Adipose tissue (tissue), 3 donors: ENCODE measurements at regions not wholly inside any gene's neighbourhood (a gene's known extent, or its start where the extent isn't known, plus 50 kb on each side); places are given as distances from the start of the nearest gene placed in this dataset.
"Not testable (repeated sequence)": the region's sequence is repeated elsewhere in the genome, so short reads cannot be mapped to it uniquely, and the experiment has no call there.

Experiments used
- H3K27ac ChIP-seq: one replicate; pipeline ENCODE4 v1.5.1; 2013; ENCODE audit warnings: low read depth, low read length
- WGBS, 3 donors: extraction: QIAGEN DNeasy Blood & Tissue Kit; methylation state at CpG; one replicate each; pipeline ENCODE4 v1.1.7; 2013; 5-methylcytosine and 5-hydroxymethylcytosine counted together
- donor health status: healthy with polysubstance abuse.
- donor health status: Bipolar disorder and iron deficiency.
- donor health status: healthy.

- 65 to 85% (median 73%) methylated on average over 26 of the region's 26 CpGs for WGBS, 3 donors
- no peak overlapping the region for H3K27ac ChIP-seq
Measured at GRCh38 chr21:41622831-41623548, 115.0 kb upstream of the TMPRSS2 start.

GRCh38 chr21:41622201-41622600 is 114.2 kb upstream of the TMPRSS2 start:
- WGBS, 3 donors, result 86 to 88% (median 88%) methylated on average over 10 of the region's 10 CpGs
- no peak overlapping the region for H3K27ac ChIP-seq

GRCh38 chr21:41621513-41621912 is 113.6 kb upstream of the TMPRSS2 start:
- WGBS, 3 donors, result 62 to 81% (median 74%) methylated on average over 10 of the region's 10 CpGs
- H3K27ac ChIP-seq, result no peak overlapping the region

GRCh38 chr21:41620982-41621381 is 113.0 kb upstream of the TMPRSS2 start:
- 64 to 72% (median 70%) methylated on average over 8 of the region's 8 CpGs for WGBS, 3 donors
- H3K27ac ChIP-seq, result no peak overlapping the region

GRCh38 chr21:41620541-41620940 is 112.6 kb upstream of the TMPRSS2 start:
- WGBS, 3 donors, result 87 to 93% (median 92%) methylated on average over 6 of the region's 6 CpGs
- no peak overlapping the region for H3K27ac ChIP-seq

GRCh38 chr21:41616031-41616591 is 108.2 kb upstream of the TMPRSS2 start:
- H3K27ac ChIP-seq, result no peak overlapping the region
- WGBS, 3 donors, result 63 to 82% (median 70%) methylated on average over 8 of the region's 8 CpGs

- 67 to 100% (median 71%) methylated on average over 1 of the region's 1 CpG for WGBS, 3 donors
- H3K27ac ChIP-seq, result no peak overlapping the region
Measured at GRCh38 chr21:41615613-41616012, 107.7 kb upstream of the TMPRSS2 start.

GRCh38 chr21:41614511-41614910 is 106.6 kb upstream of the TMPRSS2 start:
- WGBS, 3 donors, result 76 to 86% (median 80%) methylated on average over 12 of the region's 12 CpGs
- no peak overlapping the region for H3K27ac ChIP-seq

- 77 to 89% (median 87%) methylated on average over 19 of the region's 19 CpGs for WGBS, 3 donors
- no peak overlapping the region for H3K27ac ChIP-seq
Measured at GRCh38 chr21:41613533-41613909, 105.6 kb upstream of the TMPRSS2 start.

- no peak overlapping the region for H3K27ac ChIP-seq
- 32 to 44% (median 37%) methylated on average over 21 of the region's 21 CpGs for WGBS, 3 donors
Measured at GRCh38 chr21:41612674-41613532, 104.9 kb upstream of the TMPRSS2 start.

GRCh38 chr21:41611966-41612606 is 104.1 kb upstream of the TMPRSS2 start:
- WGBS, 3 donors, result 32 to 38% (median 38%) methylated on average over 10 of the region's 10 CpGs
- no peak overlapping the region for H3K27ac ChIP-seq

- WGBS, 3 donors, result 75 to 85% (median 76%) methylated on average over 5 of the region's 5 CpGs
- no peak overlapping the region for H3K27ac ChIP-seq
Measured at GRCh38 chr21:41611441-41611840, 103.5 kb upstream of the TMPRSS2 start.

GRCh38 chr21:41610840-41611115 is 102.8 kb upstream of the TMPRSS2 start:
- H3K27ac ChIP-seq, result not testable (repeated sequence)
- WGBS, 3 donors, result 78 to 89% (median 89%) methylated on average over 12 of the region's 12 CpGs

GRCh38 chr21:41610042-41610839 is 102.3 kb upstream of the TMPRSS2 start:
- 54 to 74% (median 62%) methylated on average over 20 of the region's 20 CpGs for WGBS, 3 donors
- H3K27ac ChIP-seq, result no peak overlapping the region

- WGBS, 3 donors, result 63 to 81% (median 65%) methylated on average over 4 of the region's 4 CpGs
- H3K27ac ChIP-seq, result no peak overlapping the region
Measured at GRCh38 chr21:41606706-41607105, 98.7 kb upstream of the TMPRSS2 start.

- no peak overlapping the region for H3K27ac ChIP-seq
- 88 to 96% (median 92%) methylated on average over 10 of the region's 10 CpGs for WGBS, 3 donors
Measured at GRCh38 chr21:41605934-41606285, 98.0 kb upstream of the TMPRSS2 start.

GRCh38 chr21:41605178-41605933 is 97.4 kb upstream of the TMPRSS2 start:
- H3K27ac ChIP-seq, result no peak overlapping the region
- 56 to 81% (median 79%) methylated on average over 20 of the region's 20 CpGs for WGBS, 3 donors

GRCh38 chr21:41604583-41605041 is 96.7 kb upstream of the TMPRSS2 start:
- 81 to 86% (median 82%) methylated on average over 12 of the region's 12 CpGs for WGBS, 3 donors
- H3K27ac ChIP-seq, result no peak overlapping the region
